H9 (cell line): ENCODE measurements at regions not wholly inside any gene's neighbourhood (a gene's known extent, or its start where the extent isn't known, plus 50 kb on each side); places are given as distances from the start of the nearest gene placed in this dataset.

Experiments used
- DNase-seq: peaks from one replicate; pipeline ENCODE4 v3.0.0-alpha.2; 2017
- H2AFZ ChIP-seq: one replicate; pipeline ENCODE4 v1.6.1; 2013; ENCODE audit warnings: mild to moderate bottlenecking, low read length, control low read depth, moderate library complexity
- H2AK5ac ChIP-seq: 2 replicates; pipeline ENCODE4 v1.6.1; 2013; ENCODE audit warnings: low read length, control low read depth, mixed read lengths; ENCODE audit not compliant: insufficient read length
- H2BK120ac ChIP-seq: one replicate; pipeline ENCODE4 v1.6.1; 2013; ENCODE audit warnings: low read depth, mild to moderate bottlenecking, low read length, control low read depth, inconsistent platforms; ENCODE audit not compliant: poor library complexity, severe bottlenecking
- H2BK12ac ChIP-seq: 2 replicates; pipeline ENCODE4 v1.6.1; 2013; ENCODE audit warnings: low read length, control low read depth, mixed read lengths, low read depth; ENCODE audit not compliant: insufficient read length
- H2BK15ac ChIP-seq: 2 replicates; pipeline ENCODE4 v1.6.1; 2013; ENCODE audit warnings: low read depth, low read length, control low read depth
- H2BK20ac ChIP-seq: one replicate; pipeline ENCODE4 v1.6.1; 2013; ENCODE audit warnings: low read depth, mild to moderate bottlenecking, low read length, control low read depth, inconsistent platforms; ENCODE audit not compliant: poor library complexity, severe bottlenecking
- H2BK5ac ChIP-seq: 2 replicates; pipeline ENCODE4 v1.6.1; 2013; ENCODE audit warnings: low read length, control low read depth, mixed read lengths; ENCODE audit not compliant: insufficient read length
- H3K14ac ChIP-seq: 2 replicates; pipeline ENCODE4 v1.6.1; 2013; ENCODE audit warnings: low read length, control low read depth; ENCODE audit not compliant: insufficient read depth
- H3K18ac ChIP-seq: 2 replicates; pipeline ENCODE4 v1.6.1; 2013; ENCODE audit warnings: low read depth, mild to moderate bottlenecking, mixed read lengths, low read length, control low read depth; ENCODE audit not compliant: insufficient read length
- H3K23ac ChIP-seq: 2 replicates; pipeline ENCODE4 v1.6.1; 2013; ENCODE audit warnings: low read length, control low read depth, mixed read lengths, low read depth; ENCODE audit not compliant: insufficient read length
- H3K23me2 ChIP-seq: 2 replicates; pipeline ENCODE4 v1.6.1; 2013; ENCODE audit warnings: low read depth, mild to moderate bottlenecking, mixed read lengths, low read length, control low read depth; ENCODE audit not compliant: insufficient read length, poor library complexity, severe bottlenecking
- H3K27ac ChIP-seq: 2 replicates; pipeline ENCODE4 v1.5.1; 2013; ENCODE audit warnings: low read length, control low read depth, mixed read lengths, low read depth; ENCODE audit not compliant: insufficient read length
- H3K27me3 ChIP-seq: 2 replicates; pipeline ENCODE4 v1.6.1; 2013; ENCODE audit warnings: low read length, control low read depth, inconsistent platforms; ENCODE audit not compliant: insufficient read depth
- H3K4ac ChIP-seq: 2 replicates; pipeline ENCODE4 v1.6.1; 2013; ENCODE audit warnings: low read depth, mild to moderate bottlenecking, control low read depth, inconsistent platforms, low read length, moderate library complexity
- H3K4me1 ChIP-seq: 2 replicates; pipeline ENCODE4 v1.6.1; 2013; ENCODE audit warnings: low read length, control low read depth, inconsistent platforms; ENCODE audit not compliant: insufficient read depth
- H3K4me2 ChIP-seq: 2 replicates; pipeline ENCODE4 v1.6.1; 2013; ENCODE audit warnings: low read length, control low read depth, mixed read lengths; ENCODE audit not compliant: insufficient read length, insufficient read depth
- H3K56ac ChIP-seq: 2 replicates; pipeline ENCODE4 v1.6.1; 2013; ENCODE audit warnings: low read depth, mild to moderate bottlenecking, mixed read lengths, low read length, control low read depth; ENCODE audit not compliant: insufficient read length
- H3K79me1 ChIP-seq: 2 replicates; pipeline ENCODE4 v1.6.1; 2013; ENCODE audit warnings: low read depth, mild to moderate bottlenecking, moderate library complexity, low read length, control low read depth, inconsistent platforms; ENCODE audit not compliant: insufficient read depth, poor library complexity, severe bottlenecking
- H3K79me2 ChIP-seq: 2 replicates; pipeline ENCODE4 v1.6.1; 2013; ENCODE audit warnings: low read length, control low read depth, inconsistent platforms; ENCODE audit not compliant: insufficient read depth
- H3K9ac ChIP-seq: 2 replicates; pipeline ENCODE4 v1.6.1; 2013; ENCODE audit warnings: low read length, control low read depth, mixed read lengths; ENCODE audit not compliant: insufficient read length; ENCODE audit errors: extremely low read depth
- H3K9me3 ChIP-seq: one replicate; pipeline ENCODE4 v1.6.1; 2013; ENCODE audit warnings: low read depth, low read length, inconsistent platforms; ENCODE audit not compliant: control insufficient read depth
- H3T11ph ChIP-seq: one replicate; pipeline ENCODE4 v1.6.1; 2013; ENCODE audit warnings: mild to moderate bottlenecking, low read length, control low read depth, inconsistent platforms
- H4K20me1 ChIP-seq: one replicate; pipeline ENCODE4 v1.6.1; 2013; ENCODE audit not compliant: control insufficient read depth, insufficient read length, insufficient read depth
- H4K5ac ChIP-seq: 2 replicates; pipeline ENCODE4 v1.6.1; 2013; ENCODE audit warnings: low read depth, mild to moderate bottlenecking, mixed read lengths, low read length, control low read depth; ENCODE audit not compliant: insufficient read length
- H4K8ac ChIP-seq: replicated peaks from 2 replicates; pipeline ENCODE4 v1.6.1; 2013; ENCODE audit warnings: low read length, control low read depth, mixed read lengths, low read depth; ENCODE audit not compliant: insufficient read length
- H4K91ac ChIP-seq: 2 replicates; pipeline ENCODE4 v1.6.1; 2013; ENCODE audit warnings: low read depth, mild to moderate bottlenecking, moderate library complexity, mixed read lengths, low read length, control low read depth; ENCODE audit not compliant: insufficient read length
- H3K27ac Mint-ChIP-seq, 3 experiments: 2 replicates in 2 of 3; 3 replicates in 1 of 3; pipeline ENCODE4 v1.8.0; 2020 to 2021; ENCODE audit warnings: mixed read lengths in 3 of 3, mild to moderate bottlenecking in 1 of 3, moderate library complexity in 1 of 3
- H3K27me3 Mint-ChIP-seq: 2 replicates; pipeline ENCODE4 v1.8.0; 2021; ENCODE audit warnings: low read depth, mild to moderate bottlenecking, moderate library complexity, mixed read lengths
- H3K36me3 Mint-ChIP-seq, 3 experiments: 2 replicates in 2 of 3; 3 replicates in 1 of 3; pipeline ENCODE4 v1.8.0; 2020 to 2021; ENCODE audit warnings: low read depth in 3 of 3, mixed read lengths in 3 of 3; ENCODE audit not compliant: insufficient read depth in 1 of 3
- H3K4me1 Mint-ChIP-seq, 2 experiments: 2 replicates each; pipeline ENCODE4 v1.8.0; 2020; ENCODE audit warnings: mixed read lengths in 2 of 2
- H3K4me3 Mint-ChIP-seq, 2 experiments: 2 replicates in 1 of 2; 3 replicates in 1 of 2; pipeline ENCODE4 v1.8.0; 2020 to 2021; ENCODE audit warnings: mild to moderate bottlenecking in 2 of 2, mixed read lengths in 2 of 2, moderate library complexity in 1 of 2
- H3K9me3 Mint-ChIP-seq, 2 experiments: 2 replicates in 1 of 2; 3 replicates in 1 of 2; pipeline ENCODE4 v1.8.0; 2020; ENCODE audit warnings: mild to moderate bottlenecking in 2 of 2, mixed read lengths in 2 of 2, moderate library complexity in 1 of 2
- CTCF ChIP-seq: fragments of 200-600 bp; sonication (generic); conservative IDR thresholded peaks from 3 replicates; pipeline ENCODE4 v1.8.0; 2021; ENCODE audit warnings: antibody characterized with exemption, mild to moderate bottlenecking
- WGBS: extraction: QIAGEN DNeasy Blood & Tissue Kit; methylation state at CpG from one replicate; pipeline ENCODE4 v1.1.7; 2013; ENCODE audit warnings: missing lambda C conversion rate, low lambda C conversion rate, mixed read lengths; ENCODE audit not compliant: insufficient read length; ENCODE audit errors: extremely low coverage; 5-methylcytosine and 5-hydroxymethylcytosine counted together

DNA sequence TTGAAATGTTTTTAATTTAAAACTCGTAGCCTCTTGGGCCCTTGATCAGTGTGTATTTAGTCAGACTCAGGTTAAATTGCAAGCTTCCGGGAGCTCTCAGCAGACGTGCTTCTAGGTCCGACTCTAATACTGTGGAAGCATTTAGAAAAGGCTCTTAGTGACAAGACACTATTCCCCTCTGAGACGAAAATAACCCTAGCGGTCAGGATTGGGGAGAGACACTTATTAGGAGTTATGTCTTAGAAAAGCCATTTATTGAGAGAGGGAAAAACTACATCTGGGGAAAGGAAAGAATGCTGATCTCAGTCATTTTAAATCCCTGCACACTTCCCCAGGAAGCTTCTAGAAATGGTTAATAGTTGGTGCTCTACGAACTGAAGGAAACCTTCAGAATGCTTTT, 110.5 kb upstream of the NCK2 start:
- no peaks in the 10 kb centered on the region; the same call in 1 of the 2 replicates for H3K27me3 Mint-ChIP-seq
- Histone ChIP-seq H3K18ac (no peak overlapping the region), H3K79me2 (no peaks in the 10 kb centered on the region), H2AK5ac (no peak overlapping the region), H4K8ac (no peak overlapping the region), H4K20me1 (no peaks in the 10 kb centered on the region), H2BK5ac (no peak overlapping the region), H3K4ac (no peak overlapping the region), H2BK120ac (no peak overlapping the region), H3K27ac (no peak overlapping the region), H3K9ac (no peak overlapping the region), H2BK12ac (no peak overlapping the region), H3K27me3 (no peaks in the 10 kb centered on the region), H3K23me2 (no peaks in the 10 kb centered on the region), H3K56ac (no peak overlapping the region), H3K14ac (no peak overlapping the region), H4K91ac (no peak overlapping the region), H3T11ph (no peak overlapping the region), H3K9me3 (no peaks in the 10 kb centered on the region), H3K23ac (no peak overlapping the region), H3K4me2 (no peak overlapping the region), H2BK15ac (no peak overlapping the region), H3K4me1 (peaks cover 2% of the 10 kb centered on the region; the same call in 1 of the 2 replicates), H2BK20ac (no peak overlapping the region), H2AFZ (no peak overlapping the region), H4K5ac (no peak overlapping the region), H3K79me1 (no peaks in the 10 kb centered on the region)
- H3K27ac Mint-ChIP-seq = no peak overlapping the region
- no peak; the same call in 2 of the 3 replicates for TF ChIP-seq CTCF
- H3K4me3 Mint-ChIP-seq = no peak overlapping the region
- no peaks in the 10 kb centered on the region for H3K9me3 Mint-ChIP-seq
- no peak for DNase-seq
- H3K4me1 Mint-ChIP-seq = peaks cover 28 to 48% of the 10 kb centered on the region in 2 experiments
- no peaks in the 10 kb centered on the region for H3K36me3 Mint-ChIP-seq
- WGBS = no CpG with 5 or more reads among the region's 7 CpGs
